ENCODE measurements at regions not wholly inside any gene's neighbourhood (a gene's known extent, or its start where the extent isn't known, plus 50 kb on each side); places are given as distances from the start of the nearest gene placed in this dataset.
A peak's percentile ranks its signal among the peaks of the same experiment; 100 is the strongest.

DNA sequence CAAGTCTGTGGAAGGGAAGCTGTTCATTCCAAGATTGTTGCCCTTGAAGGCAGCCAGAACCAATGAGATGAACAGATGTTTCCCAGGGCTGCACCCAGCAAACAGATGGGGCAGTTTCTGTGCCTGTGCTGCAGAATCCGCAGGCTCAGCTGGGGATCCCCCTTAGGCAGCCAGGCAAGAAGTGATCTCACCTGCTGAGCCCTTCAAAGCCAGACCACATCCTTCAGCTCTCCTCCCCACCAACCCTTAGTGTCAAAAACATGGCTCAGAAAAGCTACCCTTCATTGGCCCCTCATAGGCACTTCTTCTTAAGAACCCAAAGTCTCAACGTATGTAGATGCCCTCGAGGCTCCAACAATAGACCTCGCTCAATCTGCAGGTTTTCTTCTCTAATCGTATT is 626.7 kb downstream of the CCDC171 start:
- DNase-seq (ENCODE audit: insufficient read length, low spot score, missing footprints), result no peak

DNA sequence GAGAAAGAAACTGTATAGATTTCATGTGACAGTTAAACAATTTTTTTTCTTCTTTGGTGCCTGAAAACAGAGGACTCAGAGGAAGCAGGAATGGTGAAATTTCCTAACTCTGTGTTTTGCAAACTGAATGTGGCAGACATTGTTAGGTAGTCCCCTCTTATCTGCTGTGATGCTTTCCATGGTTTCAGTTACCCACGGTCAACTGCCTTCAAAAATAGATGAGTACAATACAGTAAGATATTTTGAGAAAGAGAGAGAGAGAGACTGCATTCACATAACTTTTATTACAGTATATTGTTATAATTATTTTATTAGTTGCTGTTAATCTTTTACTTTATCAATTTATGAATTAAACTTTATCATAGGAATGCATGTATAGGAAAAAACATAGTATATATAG is 627.2 kb downstream of the CCDC171 start:
- H3K4me3 ChIP-seq (ENCODE audit: insufficient read depth, low read length), result no peak overlapping the region
- H3K4me1 ChIP-seq (ENCODE audit: insufficient read depth, low read length), result peaks cover 15% of the 10 kb centered on the region
- H3K27ac ChIP-seq (ENCODE audit: low read depth, low read length), result peak overlapping the region; percentile 67
- DNase-seq (ENCODE audit: insufficient read length, low spot score, missing footprints), result no peak
- peak overlapping the region; percentile 10 for H3K4me2 ChIP-seq (ENCODE audit: insufficient read depth, low read length)
- no peaks in the 10 kb centered on the region for H3K9me3 ChIP-seq (ENCODE audit: low read depth, low read length)
- no peaks in the 10 kb centered on the region for H3K79me2 ChIP-seq (ENCODE audit: insufficient read depth, low read length)
- H3K27me3 ChIP-seq (ENCODE audit: insufficient read depth, low read length), result no peaks in the 10 kb centered on the region
- H2AFZ ChIP-seq (ENCODE audit: low read length), result no peak overlapping the region
- TF ChIP-seq, protein P1, sequence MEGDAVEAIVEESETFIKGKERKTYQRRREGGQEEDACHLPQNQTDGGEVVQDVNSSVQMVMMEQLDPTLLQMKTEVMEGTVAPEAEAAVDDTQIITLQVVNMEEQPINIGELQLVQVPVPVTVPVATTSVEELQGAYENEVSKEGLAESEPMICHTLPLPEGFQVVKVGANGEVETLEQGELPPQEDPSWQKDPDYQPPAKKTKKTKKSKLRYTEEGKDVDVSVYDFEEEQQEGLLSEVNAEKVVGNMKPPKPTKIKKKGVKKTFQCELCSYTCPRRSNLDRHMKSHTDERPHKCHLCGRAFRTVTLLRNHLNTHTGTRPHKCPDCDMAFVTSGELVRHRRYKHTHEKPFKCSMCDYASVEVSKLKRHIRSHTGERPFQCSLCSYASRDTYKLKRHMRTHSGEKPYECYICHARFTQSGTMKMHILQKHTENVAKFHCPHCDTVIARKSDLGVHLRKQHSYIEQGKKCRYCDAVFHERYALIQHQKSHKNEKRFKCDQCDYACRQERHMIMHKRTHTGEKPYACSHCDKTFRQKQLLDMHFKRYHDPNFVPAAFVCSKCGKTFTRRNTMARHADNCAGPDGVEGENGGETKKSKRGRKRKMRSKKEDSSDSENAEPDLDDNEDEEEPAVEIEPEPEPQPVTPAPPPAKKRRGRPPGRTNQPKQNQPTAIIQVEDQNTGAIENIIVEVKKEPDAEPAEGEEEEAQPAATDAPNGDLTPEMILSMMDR (IDR thresholded peaks at IDR 0.05; ENCODE audit: extremely low read depth, low read depth, low read length), result no peak
- no peaks in the 10 kb centered on the region for H4K20me1 ChIP-seq (ENCODE audit: insufficient read depth, low read length)
- no peaks in the 10 kb centered on the region for H3K36me3 ChIP-seq (ENCODE audit: insufficient read depth, low read length)

More for the DNA sequence above, 626.7 kb downstream of the CCDC171 start:
- H2AFZ ChIP-seq (ENCODE audit: low read length), result no peak overlapping the region
- no peaks in the 10 kb centered on the region for H3K36me3 ChIP-seq (ENCODE audit: insufficient read depth, low read length)
- no peaks in the 10 kb centered on the region for H3K79me2 ChIP-seq (ENCODE audit: insufficient read depth, low read length)
- no peaks in the 10 kb centered on the region for H3K27me3 ChIP-seq (ENCODE audit: insufficient read depth, low read length)
- no peak overlapping the region for H3K4me3 ChIP-seq (ENCODE audit: insufficient read depth, low read length)
- H3K4me1 ChIP-seq (ENCODE audit: insufficient read depth, low read length), result peaks cover 15% of the 10 kb centered on the region
- no peaks in the 10 kb centered on the region for H4K20me1 ChIP-seq (ENCODE audit: insufficient read depth, low read length)
- H3K27ac ChIP-seq (ENCODE audit: low read depth, low read length), result peak overlapping the region; percentile 67
- no peak overlapping the region for H3K4me2 ChIP-seq (ENCODE audit: insufficient read depth, low read length)
- no peaks in the 10 kb centered on the region for H3K9me3 ChIP-seq (ENCODE audit: low read depth, low read length)
- TF ChIP-seq, protein P1 (IDR thresholded peaks at IDR 0.05; ENCODE audit: extremely low read depth, low read depth, low read length), result no peak

DNA sequence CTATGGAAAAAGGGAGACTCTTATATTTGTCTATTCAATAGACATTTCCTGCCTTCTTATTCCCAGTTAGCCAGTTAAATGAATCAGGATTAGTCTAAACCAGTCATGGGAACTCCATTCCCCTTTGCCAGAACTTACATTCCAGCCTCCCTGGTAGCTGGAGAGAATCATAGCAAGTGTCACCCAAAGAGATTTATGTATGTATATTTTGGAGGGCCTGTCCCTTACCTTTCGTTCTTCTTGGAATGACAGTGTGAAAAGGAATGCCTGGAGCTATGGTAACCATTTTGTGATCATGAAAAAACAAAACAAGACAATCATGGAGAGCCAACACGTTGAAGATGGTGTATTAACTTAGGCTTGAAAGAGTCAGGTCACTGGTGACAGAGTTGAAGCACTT is 627.7 kb downstream of the CCDC171 start:
- H4K20me1 ChIP-seq (ENCODE audit: insufficient read depth, low read length), result no peaks in the 10 kb centered on the region
- H3K79me2 ChIP-seq (ENCODE audit: insufficient read depth, low read length), result no peaks in the 10 kb centered on the region
- peaks cover 15% of the 10 kb centered on the region for H3K4me1 ChIP-seq (ENCODE audit: insufficient read depth, low read length)
- H3K9me3 ChIP-seq (ENCODE audit: low read depth, low read length), result no peaks in the 10 kb centered on the region
- H3K27me3 ChIP-seq (ENCODE audit: insufficient read depth, low read length), result no peaks in the 10 kb centered on the region
- H2AFZ ChIP-seq (ENCODE audit: low read length), result no peak overlapping the region
- H3K36me3 ChIP-seq (ENCODE audit: insufficient read depth, low read length), result no peaks in the 10 kb centered on the region
- H3K27ac ChIP-seq (ENCODE audit: low read depth, low read length), result peak overlapping the region; percentile 67
- peak overlapping the region; percentile 10 for H3K4me2 ChIP-seq (ENCODE audit: insufficient read depth, low read length)
- H3K4me3 ChIP-seq (ENCODE audit: insufficient read depth, low read length), result no peak overlapping the region
- TF ChIP-seq, protein P1 (IDR thresholded peaks at IDR 0.05; ENCODE audit: extremely low read depth, low read depth, low read length), result no peak
- no peak for DNase-seq (ENCODE audit: insufficient read length, low spot score, missing footprints)

DNA sequence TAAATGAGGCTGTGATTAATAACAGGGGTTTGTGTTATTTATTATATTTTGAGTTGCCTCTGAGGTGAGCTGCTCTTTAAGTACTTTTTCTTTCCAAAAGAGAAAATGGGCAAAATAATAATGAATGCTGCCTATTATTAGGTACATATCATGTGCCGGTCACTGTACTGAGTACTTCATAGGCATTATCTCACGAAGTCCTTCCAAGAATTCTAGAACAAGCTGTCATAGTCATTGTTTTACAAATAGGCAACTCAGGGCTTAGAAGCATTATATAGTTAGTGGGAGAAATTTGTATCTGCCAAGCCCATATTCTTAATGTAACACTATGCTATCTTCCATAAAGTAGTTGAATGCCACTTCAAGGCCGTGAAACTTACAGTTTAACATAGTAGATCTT is 628.7 kb downstream of the CCDC171 start:
- Histone ChIP-seq H4K20me1 (ENCODE audit: insufficient read depth, low read length) (no peaks in the 10 kb centered on the region), H3K79me2 (ENCODE audit: insufficient read depth, low read length) (no peaks in the 10 kb centered on the region), H3K9me3 (ENCODE audit: low read depth, low read length) (no peaks in the 10 kb centered on the region), H3K27ac (ENCODE audit: low read depth, low read length) (peak overlapping the region; percentile 67), H3K4me1 (ENCODE audit: insufficient read depth, low read length) (peaks cover 15% of the 10 kb centered on the region), H2AFZ (ENCODE audit: low read length) (no peak overlapping the region), H3K4me2 (ENCODE audit: insufficient read depth, low read length) (no peak overlapping the region), H3K27me3 (ENCODE audit: insufficient read depth, low read length) (no peaks in the 10 kb centered on the region), H3K36me3 (ENCODE audit: insufficient read depth, low read length) (no peaks in the 10 kb centered on the region), H3K4me3 (ENCODE audit: insufficient read depth, low read length) (no peak overlapping the region)
- DNase-seq (ENCODE audit: insufficient read length, low spot score, missing footprints), result no peak
- TF ChIP-seq, protein P1 (IDR thresholded peaks at IDR 0.05; ENCODE audit: extremely low read depth, low read depth, low read length), result no peak

All from osteoblast (primary cell).